B cell (primary cell): ENCODE measurements at regions not wholly inside any gene's neighbourhood (a gene's known extent, or its start where the extent isn't known, plus 50 kb on each side); places are given as distances from the start of the nearest gene placed in this dataset.

ENCODE experiments used
- ATAC-seq: fragments of 200-7000 bp; cut with Tn5 transposase; one replicate; pipeline ENCODE4 v1.10.0; 2021; ENCODE audit warnings: low read depth, mild to moderate bottlenecking, moderate number of reproducible peaks, moderate library complexity
- CTCF ChIA-PET: fragments of 350-600 bp; sonication (Branson Sonifier 250); formaldehyde crosslinking; loops from one replicate; lab custom pipeline; 2021; ENCODE audit warnings: antibody characterized with exemption, inconsistent platforms; lab: Charles Lee
- POLR2A ChIA-PET: fragments of 350-600 bp; sonication (Branson Sonifier 250); formaldehyde crosslinking; loops from one replicate; lab custom pipeline; 2021; ENCODE audit warnings: antibody characterized with exemption; lab: Charles Lee
- DNase-seq: peaks from one replicate; pipeline ENCODE4 v3.0.0; 2013
- H2AFZ ChIP-seq: 2 replicates; pipeline ENCODE4 v1.6.1; 2012; ENCODE audit warnings: mild to moderate bottlenecking, low read depth, low read length; ENCODE audit not compliant: insufficient read depth, poor library complexity, severe bottlenecking
- H3K27ac ChIP-seq, 2 donors: 1 replicate in 1 of 2; 2 replicates in 1 of 2; pipeline ENCODE4 v1.5.1; 2012 to 2013; ENCODE audit warnings: low read length in 2 of 2, mild to moderate bottlenecking in 2 of 2, moderate library complexity in 1 of 2
- H3K27me3 ChIP-seq, 4 experiments: fragments of 200-600 bp in 1 of 4; sonication (generic) in 1 of 4; replicated peaks in 1 of 4; 1 replicate in 2 of 4; 2 replicates in 2 of 4; pipeline versions ENCODE4 v1.6.1 to v1.7.0; 2013 to 2016; ENCODE audit warnings: low read length in 3 of 4, mild to moderate bottlenecking in 2 of 4, mixed read lengths in 1 of 4, moderate library complexity in 1 of 4; ENCODE audit not compliant: insufficient read depth in 4 of 4, control insufficient read depth in 3 of 4; ENCODE audit errors: control extremely low read depth in 1 of 4
- H3K36me3 ChIP-seq, 2 experiments: replicated peaks in 1 of 2; 1 replicate in 1 of 2; 2 replicates in 1 of 2; pipeline versions ENCODE4 v1.6.1 to v1.7.1; 2013; ENCODE audit warnings: low read length in 1 of 2; ENCODE audit not compliant: insufficient read depth in 2 of 2, control insufficient read depth in 1 of 2; ENCODE audit errors: control extremely low read depth in 1 of 2, extremely low read depth in 1 of 2
- H3K4me1 ChIP-seq, 2 donors: fragments of 200-600 bp in 1 of 2; sonication (generic) in 1 of 2; 1 replicate in 1 of 2; 2 replicates in 1 of 2; pipeline versions ENCODE4 v1.5.1 to v1.6.1; 2013 to 2017; ENCODE audit warnings: low read length in 2 of 2; ENCODE audit not compliant: control insufficient read depth in 2 of 2, insufficient read depth in 2 of 2
- H3K4me2 ChIP-seq: replicated peaks from 2 replicates; pipeline ENCODE3; 2012; ENCODE audit warnings: mild to moderate bottlenecking, low read depth, low read length; ENCODE audit not compliant: poor library complexity, severe bottlenecking
- H3K4me3 ChIP-seq, 5 experiments: fragments of 200-600 bp in 1 of 5; sonication (generic) in 1 of 5; 1 replicate in 3 of 5; 2 replicates in 2 of 5; pipeline versions ENCODE4 v1.5.1 to v1.7.0; 2011 to 2016; ENCODE audit warnings: low read length in 4 of 5, mild to moderate bottlenecking in 4 of 5, low read depth in 2 of 5, control low read depth in 1 of 5, moderate library complexity in 1 of 5; ENCODE audit not compliant: insufficient read depth in 1 of 5; ENCODE audit errors: control extremely low read depth in 1 of 5, extremely low read depth in 1 of 5
- H3K79me2 ChIP-seq: fragments of 200-600 bp; sonication (generic); one replicate; pipeline ENCODE4 v1.6.0; 2016; ENCODE audit warnings: low read length; ENCODE audit not compliant: control insufficient read depth, insufficient read depth
- H3K9ac ChIP-seq: fragments of 200-600 bp; sonication (generic); 2 replicates; pipeline ENCODE4 v1.6.1; 2017; ENCODE audit warnings: mild to moderate bottlenecking, low read length, moderate library complexity
- H3K9me3 ChIP-seq, 3 donors: one replicate each; pipeline versions ENCODE4 v1.6.1 to v1.7.1; 2013; ENCODE audit warnings: low read length in 2 of 3; ENCODE audit not compliant: control insufficient read depth in 2 of 3, insufficient read depth in 1 of 3; ENCODE audit errors: control extremely low read depth in 1 of 3
- H4K20me1 ChIP-seq: 2 replicates; pipeline ENCODE4 v1.6.0; 2012; ENCODE audit warnings: mild to moderate bottlenecking, low read length; ENCODE audit not compliant: insufficient read depth, control insufficient read depth, poor library complexity, severe bottlenecking
- H3K27ac Mint-ChIP-seq: one replicate; pipeline ENCODE4 v1.8.0; 2021; ENCODE audit warnings: mixed read lengths
- H3K27me3 Mint-ChIP-seq: one replicate; pipeline ENCODE4 v1.8.0; 2021; ENCODE audit warnings: mixed read lengths
- H3K4me1 Mint-ChIP-seq: one replicate; pipeline ENCODE4 v1.8.0; 2021; ENCODE audit warnings: mixed read lengths
- H3K4me3 Mint-ChIP-seq: one replicate; pipeline ENCODE4 v1.8.0; 2021; ENCODE audit warnings: mixed read lengths
- H3K9me3 Mint-ChIP-seq: one replicate; pipeline ENCODE4 v1.8.0; 2022; ENCODE audit warnings: mixed read lengths; ENCODE audit not compliant: insufficient read depth
- CTCF ChIP-seq: fragments of 200-600 bp; IDR thresholded peaks from one replicate; pipeline ENCODE4 v1.8.0; 2022; ENCODE audit warnings: antibody characterized with exemption, mild to moderate bottlenecking
- EZH2 ChIP-seq: IDR thresholded peaks from 2 replicates; pipeline ENCODE4 v1.6.1; 2012; ENCODE audit warnings: borderline replicate concordance, low read depth, mild to moderate bottlenecking, moderate library complexity, low read length; ENCODE audit not compliant: insufficient read depth, poor library complexity, severe bottlenecking
- WGBS: methylation state at CpG from one replicate; pipeline ENCODE4 v1.1.5; 2013; ENCODE audit warnings: missing lambda C conversion rate; ENCODE audit not compliant: insufficient coverage; 5-methylcytosine and 5-hydroxymethylcytosine counted together
- intact Hi-C: fragments of 100-400 bp; cut with micrococcal nuclease; formaldehyde crosslinking; loops from one replicate; pipeline ENCODE4 v1.10.0; 2022

GRCh38 chr15:78695046-78695671, 54.1 kb upstream of the CHRNB4 start:
- Mint-ChIP-seq H3K4me1 (no peaks in the 10 kb centered on the region), H3K27ac (no peak overlapping the region), H3K4me3 (no peak overlapping the region), H3K27me3 (peaks cover 7% of the 10 kb centered on the region), H3K9me3 (no peaks in the 10 kb centered on the region)
- no peaks in the 10 kb centered on the region for H3K27me3 ChIP-seq
- TF ChIP-seq CTCF (no peak), EZH2 (no peak)
- H3K9me3 ChIP-seq: no peaks in the 10 kb centered on the region
- no peaks in the 10 kb centered on the region for H4K20me1 ChIP-seq
- ATAC-seq (no peak), DNase-seq (no peak)
- no peak overlapping the region for H3K9ac ChIP-seq
- H3K4me1 ChIP-seq: no peaks in the 10 kb centered on the region
- POLR2A ChIA-PET: no interaction called here
- H3K4me2 ChIP-seq: no peak overlapping the region
- no peak overlapping the region for H2AFZ ChIP-seq
- no peak overlapping the region for H3K4me3 ChIP-seq
- no peaks in the 10 kb centered on the region for H3K79me2 ChIP-seq
- intact Hi-C loops: no loop called here
- CTCF ChIA-PET: interaction anchor here (1.4 to 1.7 kb wide), 2 partner anchors 12 to 14 kb away, joined by 4 to 6 read pairs; no protein-coding TSS in a partner anchor
- H3K36me3 ChIP-seq: no peaks in the 10 kb centered on the region
- H3K27ac ChIP-seq: no peak overlapping the region

- no peak overlapping the region for H2AFZ ChIP-seq
- no peaks in the 10 kb centered on the region for H3K4me1 Mint-ChIP-seq
- no peaks in the 10 kb centered on the region for H3K4me1 ChIP-seq
- intact Hi-C loops: no loop called here
- no peaks in the 10 kb centered on the region for H4K20me1 ChIP-seq
- no peaks in the 10 kb centered on the region for H3K79me2 ChIP-seq
- no peak overlapping the region for H3K4me3 Mint-ChIP-seq
- no peak overlapping the region for H3K4me3 ChIP-seq
- peaks cover 8% of the 10 kb centered on the region for H3K27me3 Mint-ChIP-seq
- no peak for DNase-seq
- no peak overlapping the region for H3K27ac Mint-ChIP-seq
- no peak overlapping the region for H3K27ac ChIP-seq
- no peaks in the 10 kb centered on the region for H3K27me3 ChIP-seq
- ATAC-seq: no peak
- no peak overlapping the region for H3K4me2 ChIP-seq
- 65% methylated on average over 2 of the region's 3 CpGs for WGBS
- no peaks in the 10 kb centered on the region for H3K9me3 ChIP-seq
- ChIA-PET POLR2A (no interaction called here), CTCF (interaction anchor here (0.7 to 1.0 kb wide), 2 partner anchors 17 to 39 kb away, joined by 3 read pairs; no protein-coding TSS in a partner anchor)
- no peak for TF ChIP-seq EZH2
- H3K9ac ChIP-seq: no peak overlapping the region
- H3K9me3 Mint-ChIP-seq: no peaks in the 10 kb centered on the region
- no peaks in the 10 kb centered on the region for H3K36me3 ChIP-seq
These were observed 50.9 kb upstream of the CHRNB4 start for GRCh38 chr15:78691851-78692421.
